ENCODE measurements at regions not wholly inside any gene's neighbourhood (a gene's known extent, or its start where the extent isn't known, plus 50 kb on each side); places are given as distances from the start of the nearest gene placed in this dataset.

GRCh38 chr3:66585520-66586095, 84.8 kb upstream of the LRIG1 start:
- no peak overlapping the region for H2BK20ac ChIP-seq (ENCODE audit: low read length)
- H4K91ac ChIP-seq (replicated peaks; ENCODE audit: insufficient read length, low read length): no peak overlapping the region
- no peak for DNase-seq (ENCODE audit: low read depth in 1 of 2, low spot score in 2 of 2)
- peaks cover 0 to 5% (median 0%) of the 10 kb centered on the region in 4 experiments; a peak in 1 of 7 replicates for H3K27me3 ChIP-seq (replicated peaks in 1 of 4; ENCODE audit: control insufficient read depth in 3 of 4, extremely low read depth in 1 of 4, insufficient read depth in 3 of 4, low read length in 3 of 4)
- no peak overlapping the region for H2BK15ac ChIP-seq (ENCODE audit: low read length)
- H3K18ac ChIP-seq (ENCODE audit: extremely low read depth, low read length): no peak overlapping the region
- no peak overlapping the region for H3K4me3 ChIP-seq (ENCODE audit: extremely low read depth in 1 of 4, insufficient read depth in 2 of 4, low read depth in 3 of 4, low read length in 4 of 4)
- 83% methylated on average over 1 of the region's 1 CpG; no CpG with 5 or more reads in 1 of the 2 experiments for WGBS, 2 experiments (ENCODE audit: extremely low coverage in 1 of 2, insufficient coverage in 1 of 2, insufficient read length in 1 of 2, insufficient replicate concordance in 2 of 2, low coverage in 1 of 2, low lambda C conversion rate in 2 of 2, missing lambda C conversion rate in 1 of 2)
- no peak overlapping the region for H3K56ac ChIP-seq (replicated peaks; ENCODE audit: insufficient read length, low read depth, low read length)
- H3K9ac ChIP-seq (replicated peaks in 1 of 4; ENCODE audit: extremely low read depth in 1 of 4, low read depth in 3 of 4, low read length in 3 of 4): no peak overlapping the region
- H3K14ac ChIP-seq (ENCODE audit: insufficient read length): no peak overlapping the region
- H2BK12ac ChIP-seq (ENCODE audit: low read depth, low read length): no peak overlapping the region
- no peak overlapping the region for H3K27ac ChIP-seq (ENCODE audit: low read depth, low read length)
- no peak overlapping the region for H2BK120ac ChIP-seq (replicated peaks; ENCODE audit: low read depth, low read length)
- no peak overlapping the region for H2BK5ac ChIP-seq (ENCODE audit: low read depth, low read length)
- no peaks in the 10 kb centered on the region for H3K23me2 ChIP-seq (ENCODE audit: low read depth, low read length)
- H2AFZ ChIP-seq (ENCODE audit: low read length): no peak overlapping the region
- CTCF ChIA-PET (ENCODE audit: partially characterized antibody): no interaction called here
- H4K5ac ChIP-seq (ENCODE audit: insufficient read length, low read depth, low read length): no peak overlapping the region
- no peaks in the 10 kb centered on the region for H3K9me3 ChIP-seq (ENCODE audit: insufficient read depth in 2 of 2, low read depth in 1 of 2, low read length in 1 of 2)
- H3K79me1 ChIP-seq (ENCODE audit: low read depth, low read length): no peaks in the 10 kb centered on the region
- H3K36me3 ChIP-seq (ENCODE audit: control insufficient read depth in 2 of 4, insufficient read depth in 4 of 4, low read length in 3 of 4): no peaks in the 10 kb centered on the region
- no peak overlapping the region for H3K4me2 ChIP-seq (ENCODE audit: insufficient read depth in 1 of 2, low read depth in 2 of 2, low read length in 2 of 2)
- POLR2A ChIA-PET (ENCODE audit: partially characterized antibody): no interaction called here
- peaks cover 0 to 2% (median 0%) of the 10 kb centered on the region in 4 experiments; a peak in 1 of 7 replicates for H3K4me1 ChIP-seq (replicated peaks in 1 of 4; ENCODE audit: control insufficient read depth in 3 of 4, insufficient read depth in 4 of 4, low read length in 3 of 4)
- no peak overlapping the region for H3K4ac ChIP-seq (replicated peaks; ENCODE audit: insufficient read length, low read depth, low read length)
- TF ChIP-seq TEAD4 (IDR thresholded peaks at IDR 0.05; ENCODE audit: low read depth, low read length): no peak
- no peak for TF ChIP-seq RXRA (IDR thresholded peaks at IDR 0.05; ENCODE audit: insufficient read depth, low read depth, low read length)
- TF ChIP-seq FOSL1 (IDR thresholded peaks at IDR 0.05; ENCODE audit: insufficient read depth, low read depth, low read length): no peak
- TF ChIP-seq TAF7 (optimal IDR thresholded peaks at IDR 0.05; ENCODE audit: borderline replicate concordance, low read depth, low read length): no peak
- no peak overlapping the region for H4K8ac ChIP-seq (ENCODE audit: extremely low read depth, insufficient read depth, low read length)
- no peaks in the 10 kb centered on the region for H3K79me2 ChIP-seq (ENCODE audit: control insufficient read depth in 1 of 2, insufficient read depth in 2 of 2, low read length in 2 of 2)
- no peaks in the 10 kb centered on the region for H4K20me1 ChIP-seq (replicated peaks in 1 of 2; ENCODE audit: control insufficient read depth in 1 of 2, insufficient read depth in 2 of 2, low read length in 2 of 2)
- no peak overlapping the region for H2AK5ac ChIP-seq (ENCODE audit: low read depth, low read length)
- H3K23ac ChIP-seq (ENCODE audit: insufficient read length): no peak overlapping the region
- FAIRE-seq: no peak

All from H1 (cell line).